Subcutaneous abdominal adipose tissue (tissue), 5 donors: ENCODE measurements at regions not wholly inside any gene's neighbourhood (a gene's known extent, or its start where the extent isn't known, plus 50 kb on each side); places are given as distances from the start of the nearest gene placed in this dataset.

Source experiments
- H3K27ac ChIP-seq: one replicate; pipeline ENCODE4 v1.7.0; 2013; ENCODE audit warnings: low read depth, mild to moderate bottlenecking, inconsistent platforms, low read length, moderate library complexity
- H3K27me3 ChIP-seq, 5 donors: one replicate each; pipeline ENCODE4 v1.7.0; 2013; ENCODE audit warnings: low read length in 5 of 5, inconsistent platforms in 1 of 5; ENCODE audit not compliant: control insufficient read depth in 5 of 5, insufficient read depth in 4 of 5
- H3K36me3 ChIP-seq, 5 donors: one replicate each; pipeline ENCODE4 v1.7.0; 2013; ENCODE audit warnings: low read length in 5 of 5; ENCODE audit not compliant: control insufficient read depth in 5 of 5, insufficient read depth in 5 of 5
- H3K4me1 ChIP-seq, 5 donors: one replicate each; pipeline ENCODE4 v1.7.0; 2013; ENCODE audit warnings: low read length in 5 of 5, mild to moderate bottlenecking in 3 of 5, moderate library complexity in 1 of 5; ENCODE audit not compliant: control insufficient read depth in 5 of 5, insufficient read depth in 5 of 5
- H3K4me3 ChIP-seq, 5 donors: one replicate each; pipeline ENCODE4 v1.7.0; 2013; ENCODE audit warnings: low read length in 5 of 5, low read depth in 1 of 5
- H3K9ac ChIP-seq, 5 donors: one replicate each; pipeline ENCODE4 v1.7.0; 2013; ENCODE audit warnings: low read length in 5 of 5, mild to moderate bottlenecking in 4 of 5, moderate library complexity in 3 of 5
- H3K9me3 ChIP-seq, 5 donors: one replicate each; pipeline ENCODE4 v1.7.0; 2013; ENCODE audit warnings: low read length in 5 of 5; ENCODE audit not compliant: control insufficient read depth in 5 of 5
- donor health status: healthy.
- donor health status: healthy.
- donor health status: healthy.
- donor health status: healthy.
- donor health status: healthy.

DNA sequence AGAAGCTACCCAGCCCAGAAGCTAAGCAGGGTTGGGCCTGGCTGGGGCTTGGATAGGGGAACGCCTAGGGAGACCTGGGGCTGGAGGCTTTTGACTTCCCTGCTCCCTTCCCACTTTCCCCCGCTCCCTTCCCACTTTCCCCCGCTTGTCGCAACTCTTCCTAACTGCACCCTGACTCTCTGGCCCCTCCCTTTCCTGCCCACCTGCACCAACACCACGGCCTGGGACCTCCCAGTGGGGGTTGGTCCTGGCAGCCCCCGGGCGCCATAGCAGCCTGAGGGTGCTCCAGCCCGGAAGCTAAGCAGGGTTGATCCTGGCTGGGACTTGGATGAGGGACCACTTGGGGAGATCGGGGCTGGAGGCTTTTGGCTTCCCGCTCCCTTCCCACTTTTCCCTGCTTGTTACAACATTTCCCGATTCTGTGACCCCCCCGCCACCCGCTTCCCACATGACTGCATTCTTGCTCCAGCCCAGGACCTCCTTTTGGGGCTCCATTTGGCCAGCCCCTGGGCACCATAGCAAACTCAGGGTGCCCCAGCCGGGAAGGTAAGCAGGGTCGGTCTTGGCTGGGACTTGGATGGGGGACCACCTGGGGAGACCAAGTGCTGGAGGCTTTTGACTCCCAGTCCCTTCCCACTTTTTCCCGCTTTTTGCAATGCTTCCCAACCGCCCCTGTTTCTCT is 2287.0 kb downstream of the TP53TG3F start:
- Histone ChIP-seq H3K9ac (no peak overlapping the region), H3K4me3 (no peak overlapping the region), H3K36me3 (no peaks in the 10 kb centered on the region), H3K4me1 (no peaks in the 10 kb centered on the region), H3K9me3 (peaks cover 0 to 61% (median 45%) of the 10 kb centered on the region in 5 donors), H3K27ac (no peak overlapping the region), H3K27me3 (no peaks in the 10 kb centered on the region)

GRCh38 chr16:35746963-35747657 is 2287.7 kb downstream of the TP53TG3F start:
- H3K9me3 ChIP-seq: peaks cover 0 to 67% (median 52%) of the 10 kb centered on the region in 5 donors
- H3K4me3 ChIP-seq: no peak overlapping the region
- H3K9ac ChIP-seq: no peak overlapping the region
- H3K27ac ChIP-seq: no peak overlapping the region
- H3K36me3 ChIP-seq: no peaks in the 10 kb centered on the region
- H3K4me1 ChIP-seq: no peaks in the 10 kb centered on the region
- no peaks in the 10 kb centered on the region for H3K27me3 ChIP-seq

DNA sequence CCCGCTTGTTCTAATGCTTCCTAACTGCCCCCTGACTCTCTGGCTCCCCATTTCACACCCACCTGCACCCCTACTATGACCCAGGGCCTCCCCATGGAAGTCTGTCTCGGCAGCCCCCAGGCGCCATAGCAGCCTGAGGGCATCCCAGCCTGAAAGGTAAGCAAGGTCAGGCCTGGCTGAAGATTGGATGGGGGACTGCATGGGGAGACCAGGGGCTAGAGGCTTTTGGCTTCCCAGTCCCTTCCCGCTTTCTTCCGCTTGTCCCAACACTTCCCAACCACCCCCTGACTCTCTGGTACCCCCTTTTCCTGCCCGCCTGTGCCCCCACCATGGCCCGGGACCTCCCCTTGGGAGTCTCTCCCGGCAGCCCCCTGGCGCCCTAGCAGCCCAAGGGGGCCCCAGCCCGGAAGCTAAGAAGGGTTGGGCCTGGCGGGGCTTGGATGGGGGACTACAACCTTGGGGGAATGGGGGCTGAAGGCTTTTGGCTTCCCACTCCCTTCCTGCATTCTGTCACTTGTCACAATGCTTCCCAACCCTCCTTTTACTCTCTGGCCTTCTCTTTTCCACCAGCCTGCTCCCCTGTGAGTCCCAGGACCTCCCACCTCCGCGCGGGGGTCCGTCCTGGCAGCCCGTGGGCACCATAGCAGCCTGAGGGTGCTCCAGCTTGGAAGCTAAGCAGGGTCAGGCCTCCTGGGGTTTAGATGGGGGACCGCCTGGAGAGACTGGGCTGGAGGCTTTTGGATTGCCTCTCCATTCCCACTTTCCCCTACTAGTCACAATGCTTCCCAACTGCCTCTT is 2288.4 kb downstream of the TP53TG3F start:
- H3K4me1 ChIP-seq: no peaks in the 10 kb centered on the region
- H3K4me3 ChIP-seq: no peak overlapping the region
- no peaks in the 10 kb centered on the region for H3K36me3 ChIP-seq
- no peak overlapping the region for H3K27ac ChIP-seq
- peaks cover 0 to 67% (median 51%) of the 10 kb centered on the region in 5 donors for H3K9me3 ChIP-seq
- H3K27me3 ChIP-seq: no peaks in the 10 kb centered on the region
- H3K9ac ChIP-seq: no peak overlapping the region

DNA sequence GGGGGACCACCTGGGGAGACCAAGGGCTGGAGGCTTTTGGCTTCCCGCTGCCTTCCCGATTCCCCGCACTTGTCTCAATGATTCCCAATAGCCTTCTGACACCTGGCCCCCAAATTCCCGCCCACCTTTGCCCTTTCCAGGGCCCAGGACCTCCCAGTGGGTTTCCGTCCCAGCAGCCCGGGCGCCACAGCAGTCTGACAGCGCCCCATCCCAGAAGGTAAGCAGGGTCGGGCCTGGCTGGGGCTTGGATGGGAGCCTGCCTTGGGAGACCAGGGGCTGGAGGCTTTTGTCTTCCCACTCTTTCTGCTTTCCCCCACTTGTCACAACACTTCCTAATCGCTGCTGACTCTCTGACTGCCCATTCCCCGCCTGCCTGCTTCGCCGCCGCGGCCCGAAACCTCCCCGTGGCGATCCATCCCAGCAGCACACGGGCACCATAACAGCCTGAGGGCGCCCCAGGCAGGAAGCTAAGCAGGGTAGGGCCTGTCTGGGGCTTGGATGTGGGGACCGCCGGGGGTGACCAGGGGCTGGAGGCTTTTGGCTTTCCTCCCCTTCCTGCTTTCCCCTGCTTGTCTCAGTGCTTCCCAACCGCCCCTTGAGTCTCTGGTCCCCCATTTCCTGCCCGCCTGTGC is 2289.3 kb downstream of the TP53TG3F start:
- H3K27ac ChIP-seq: no peak overlapping the region
- H3K36me3 ChIP-seq: no peaks in the 10 kb centered on the region
- H3K4me1 ChIP-seq: no peaks in the 10 kb centered on the region
- H3K4me3 ChIP-seq: no peak overlapping the region
- H3K9ac ChIP-seq: no peak overlapping the region
- H3K27me3 ChIP-seq: no peaks in the 10 kb centered on the region
- peaks cover 0 to 62% (median 49%) of the 10 kb centered on the region in 5 donors for H3K9me3 ChIP-seq

DNA sequence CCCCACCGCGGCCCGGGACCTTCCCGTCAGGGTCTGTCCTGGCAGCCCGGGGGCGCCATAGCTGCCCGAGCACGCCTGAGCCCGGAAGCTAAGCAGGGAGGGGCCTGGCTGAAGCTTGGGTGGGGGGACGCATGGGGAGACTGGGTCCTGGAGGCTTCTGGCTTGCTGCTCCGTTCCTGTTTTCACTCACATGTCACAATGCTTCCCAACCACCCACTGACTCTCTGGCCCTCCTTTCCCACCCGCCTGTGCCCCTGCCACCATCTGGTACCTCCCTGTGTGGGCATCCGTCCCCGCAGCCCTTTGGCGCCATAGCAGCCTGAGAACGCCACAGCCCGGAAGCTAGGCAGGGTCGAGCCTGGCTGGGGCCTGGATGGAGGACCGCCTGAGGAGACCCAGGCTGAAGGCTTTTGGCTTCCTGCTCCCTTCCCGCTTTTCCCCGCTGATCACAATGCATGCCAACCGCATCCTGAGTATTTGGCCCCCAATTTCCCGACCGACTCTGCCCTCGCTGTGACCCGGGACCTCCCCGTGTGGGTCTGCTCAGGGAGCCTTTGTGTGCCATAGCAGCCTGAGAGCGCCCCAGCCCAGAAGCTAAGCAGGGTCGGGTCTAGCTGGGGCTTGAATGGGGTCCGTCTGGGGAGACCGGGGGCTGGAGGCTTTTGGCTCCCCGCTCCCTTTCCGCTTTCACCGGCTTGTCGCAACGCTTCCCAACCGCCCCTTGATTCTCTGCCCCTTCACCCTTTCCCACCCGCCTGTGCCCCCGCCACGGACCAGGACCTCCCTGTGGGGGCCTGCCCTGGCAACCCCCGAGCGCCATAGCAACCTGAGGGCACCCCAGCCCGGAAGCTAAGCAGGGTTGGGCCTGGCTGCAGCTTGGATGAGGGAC is 2290.1 kb downstream of the TP53TG3F start:
- Histone ChIP-seq H3K4me3 (no peak overlapping the region), H3K36me3 (no peaks in the 10 kb centered on the region), H3K27me3 (no peaks in the 10 kb centered on the region), H3K9me3 (peaks cover 0 to 67% (median 49%) of the 10 kb centered on the region in 5 donors), H3K4me1 (no peaks in the 10 kb centered on the region), H3K9ac (no peak overlapping the region), H3K27ac (no peak overlapping the region)

DNA sequence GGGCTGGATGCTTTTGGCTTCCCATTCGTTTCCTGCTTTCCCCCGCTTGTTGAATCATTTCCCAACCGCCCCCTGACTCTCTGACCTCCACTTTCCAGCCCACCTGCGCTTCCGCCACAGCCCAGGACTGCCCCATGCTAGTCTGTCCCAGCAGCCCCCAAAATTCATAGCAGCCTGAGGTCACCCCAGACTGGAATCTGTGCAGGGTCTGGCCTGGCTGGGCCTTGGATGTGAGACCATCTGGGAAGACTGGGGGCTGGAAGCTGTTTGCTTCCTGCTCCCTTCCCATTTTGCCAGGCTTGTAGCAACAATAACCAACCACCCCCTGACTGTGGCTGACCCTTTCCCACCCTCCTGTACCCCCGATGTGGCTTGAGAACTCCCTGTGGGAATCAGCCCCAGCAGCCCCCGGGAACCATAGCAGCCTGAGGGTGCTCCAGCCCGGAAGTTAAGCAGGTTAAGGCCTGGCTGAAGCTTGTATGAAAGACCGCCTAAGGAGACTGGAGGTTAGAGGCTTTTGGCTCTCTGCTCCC is 2290.8 kb downstream of the TP53TG3F start:
- Histone ChIP-seq H3K27ac (no peak overlapping the region), H3K4me3 (no peak overlapping the region), H3K9me3 (peaks cover 0 to 74% (median 46%) of the 10 kb centered on the region in 5 donors), H3K9ac (no peak overlapping the region), H3K4me1 (no peaks in the 10 kb centered on the region), H3K27me3 (no peaks in the 10 kb centered on the region), H3K36me3 (no peaks in the 10 kb centered on the region)

DNA sequence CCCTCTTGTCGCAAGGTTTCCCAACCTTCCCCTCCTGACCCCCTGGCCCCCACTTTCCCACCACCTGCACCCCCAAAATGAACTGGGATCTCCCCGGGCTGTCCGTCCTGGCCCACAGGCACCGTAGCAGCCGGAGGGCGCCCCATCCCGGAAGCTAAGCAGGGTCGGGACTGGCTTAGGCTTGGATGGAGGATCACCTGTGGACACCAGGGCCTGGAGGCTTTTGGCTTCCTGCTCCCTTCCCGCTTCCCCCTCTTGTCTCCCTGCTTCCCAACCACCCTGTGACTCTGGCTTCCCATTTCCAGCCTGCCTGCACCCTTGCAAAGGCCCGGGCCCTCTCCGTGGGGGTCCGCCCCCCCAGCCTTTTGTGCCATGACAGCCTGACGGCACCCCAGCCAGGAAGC is 2291.3 kb downstream of the TP53TG3F start:
- Histone ChIP-seq H3K9me3 (peaks cover 0 to 74% (median 43%) of the 10 kb centered on the region in 5 donors), H3K4me1 (no peaks in the 10 kb centered on the region), H3K9ac (no peak overlapping the region), H3K27me3 (no peaks in the 10 kb centered on the region), H3K4me3 (no peak overlapping the region), H3K27ac (no peak overlapping the region), H3K36me3 (no peaks in the 10 kb centered on the region)

DNA sequence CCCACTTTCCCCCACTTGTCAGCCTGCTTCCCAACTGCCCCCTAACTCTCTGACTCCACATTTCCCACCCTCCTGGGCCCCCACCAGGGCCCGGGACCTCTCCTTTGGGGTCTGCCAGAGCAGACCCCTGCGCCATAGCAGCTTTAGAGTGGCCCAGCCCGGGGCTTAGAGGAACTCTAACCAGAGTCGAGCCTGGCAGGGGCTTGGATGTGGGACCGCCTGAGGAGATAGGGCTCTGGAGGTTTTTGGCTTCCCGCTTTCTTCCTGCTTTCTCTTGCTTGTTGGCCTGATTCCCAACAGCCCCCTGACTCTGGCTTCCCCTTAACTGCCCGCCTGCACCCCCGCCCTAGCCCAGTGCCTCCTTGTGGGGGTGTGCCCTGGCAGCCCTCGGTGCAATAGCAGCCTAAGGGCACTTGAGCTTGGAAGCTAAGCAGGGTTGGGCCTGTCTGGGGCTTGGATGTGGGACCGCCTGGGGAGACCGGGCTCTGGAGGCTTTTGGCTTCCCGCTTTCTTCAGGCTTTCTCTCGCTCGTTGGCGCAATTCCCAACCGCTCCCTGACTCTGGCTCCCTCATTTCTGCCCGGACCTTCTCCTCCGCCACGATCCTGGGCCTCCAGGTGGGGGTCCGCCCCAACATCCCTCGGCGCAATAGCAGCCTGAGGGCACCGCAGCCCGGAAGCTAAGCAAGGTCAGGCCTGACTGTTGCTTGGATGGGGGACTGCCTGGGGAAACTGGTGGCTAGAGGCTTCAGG is 2292.0 kb downstream of the TP53TG3F start:
- H3K9me3 ChIP-seq: peaks cover 0 to 68% (median 38%) of the 10 kb centered on the region in 5 donors

More for the DNA sequence above, 2292.0 kb downstream of the TP53TG3F start:
- no peak overlapping the region for H3K4me3 ChIP-seq
- no peaks in the 10 kb centered on the region for H3K4me1 ChIP-seq
- no peaks in the 10 kb centered on the region for H3K36me3 ChIP-seq
- H3K27me3 ChIP-seq: no peaks in the 10 kb centered on the region
- no peak overlapping the region for H3K27ac ChIP-seq
- no peak overlapping the region for H3K9ac ChIP-seq
